Activated CD8-positive, alpha-beta T cell treated with anti-CD3 and anti-CD28 coated beads, Interleukin-2, amount 10 ng/mL, durations not matched to agents 7 days and 5 days (primary cell): ENCODE measurements at regions not wholly inside any gene's neighbourhood (a gene's known extent, or its start where the extent isn't known, plus 50 kb on each side); places are given as distances from the start of the nearest gene placed in this dataset.
"Not testable (repeated sequence)": the region's sequence is repeated elsewhere in the genome, so short reads cannot be mapped to it uniquely, and the experiment has no call there.

ENCODE experiments used
- ATAC-seq: fragments of 150-1000 bp; cut with Tn5 transposase; one replicate; pipeline ENCODE4 v1.10.0; 2021; ENCODE audit warnings: moderate library complexity
- CTCF ChIA-PET: fragments of 350-600 bp; sonication (Branson Sonifier 250); formaldehyde crosslinking; loops from one replicate; lab custom pipeline; 2021; ENCODE audit warnings: antibody characterized with exemption; lab: Charles Lee
- POLR2A ChIA-PET: fragments of 350-600 bp; sonication (Branson Sonifier 250); formaldehyde crosslinking; loops from one replicate; lab custom pipeline; 2021; ENCODE audit warnings: antibody characterized with exemption; lab: Charles Lee
- DNase-seq: peaks from one replicate; pipeline ENCODE4 v3.0.0-alpha.2; 2020
- H3K27ac Mint-ChIP-seq: one replicate; pipeline ENCODE4 v1.8.0; 2021; ENCODE audit warnings: mild to moderate bottlenecking, mixed read lengths
- H3K27me3 Mint-ChIP-seq: one replicate; pipeline ENCODE4 v1.8.0; 2021; ENCODE audit warnings: low read depth, mixed read lengths
- H3K36me3 Mint-ChIP-seq: one replicate; pipeline ENCODE4 v1.8.0; 2021; ENCODE audit warnings: low read depth, mixed read lengths
- H3K4me1 Mint-ChIP-seq: one replicate; pipeline ENCODE4 v1.8.0; 2021; ENCODE audit warnings: low read depth, mixed read lengths
- H3K4me3 Mint-ChIP-seq: one replicate; pipeline ENCODE4 v1.8.0; 2021; ENCODE audit warnings: mild to moderate bottlenecking, mixed read lengths
- H3K9me3 Mint-ChIP-seq: one replicate; pipeline ENCODE4 v1.8.0; 2022; ENCODE audit warnings: mixed read lengths; ENCODE audit not compliant: insufficient read depth

- Mint-ChIP-seq H3K36me3 (no peaks in the 10 kb centered on the region), H3K27me3 (no peaks in the 10 kb centered on the region), H3K27ac (no peak overlapping the region), H3K4me3 (no peak overlapping the region), H3K9me3 (no peaks in the 10 kb centered on the region), H3K4me1 (no peaks in the 10 kb centered on the region)
- DNase-seq (no peak), ATAC-seq (no peak)
- ChIA-PET POLR2A (no interaction called here), CTCF (no interaction called here)
These were observed 527.5 kb downstream of the COL11A1 start for GRCh38 chr1:102580806-102581205.

GRCh38 chr1:102578804-102579203, 529.5 kb downstream of the COL11A1 start:
- CTCF ChIA-PET = no interaction called here
- Mint-ChIP-seq H3K27ac (no peak overlapping the region), H3K9me3 (no peaks in the 10 kb centered on the region), H3K4me1 (no peaks in the 10 kb centered on the region), H3K4me3 (no peak overlapping the region), H3K27me3 (no peaks in the 10 kb centered on the region), H3K36me3 (no peaks in the 10 kb centered on the region)
- ATAC-seq = no peak
- POLR2A ChIA-PET = no interaction called here
- no peak for DNase-seq

GRCh38 chr1:102572637-102573036, 535.7 kb downstream of the COL11A1 start:
- no peaks in the 10 kb centered on the region for H3K27me3 Mint-ChIP-seq
- no peak overlapping the region for H3K27ac Mint-ChIP-seq
- no peaks in the 10 kb centered on the region for H3K4me1 Mint-ChIP-seq
- H3K4me3 Mint-ChIP-seq = no peak overlapping the region
- no peaks in the 10 kb centered on the region for H3K36me3 Mint-ChIP-seq
- no peak for DNase-seq
- ChIA-PET CTCF (no interaction called here), POLR2A (no interaction called here)
- no peak for ATAC-seq
- H3K9me3 Mint-ChIP-seq = no peaks in the 10 kb centered on the region

GRCh38 chr1:102566182-102566581, 542.1 kb downstream of the COL11A1 start:
- H3K9me3 Mint-ChIP-seq = no peaks in the 10 kb centered on the region
- no peak for ATAC-seq
- no peak overlapping the region for H3K27ac Mint-ChIP-seq
- H3K4me3 Mint-ChIP-seq = no peak overlapping the region
- CTCF ChIA-PET = no interaction called here
- POLR2A ChIA-PET = no interaction called here
- H3K36me3 Mint-ChIP-seq = no peaks in the 10 kb centered on the region
- H3K27me3 Mint-ChIP-seq = no peaks in the 10 kb centered on the region
- no peaks in the 10 kb centered on the region for H3K4me1 Mint-ChIP-seq
- DNase-seq = no peak

GRCh38 chr1:102562380-102562779, 545.9 kb downstream of the COL11A1 start:
- Mint-ChIP-seq H3K4me3 (no peak overlapping the region), H3K9me3 (no peaks in the 10 kb centered on the region), H3K36me3 (no peaks in the 10 kb centered on the region), H3K27me3 (no peaks in the 10 kb centered on the region), H3K27ac (no peak overlapping the region), H3K4me1 (no peaks in the 10 kb centered on the region)
- no peak for DNase-seq
- POLR2A ChIA-PET = no interaction called here
- CTCF ChIA-PET = no interaction called here
- no peak for ATAC-seq

GRCh38 chr1:102550729-102551384, 554.1 kb upstream of the OLFM3 start:
- no peak overlapping the region for H3K27ac Mint-ChIP-seq
- H3K36me3 Mint-ChIP-seq = no peaks in the 10 kb centered on the region
- ChIA-PET POLR2A (no interaction called here), CTCF (no interaction called here)
- DNase-seq (no peak), ATAC-seq (no peak)
- no peaks in the 10 kb centered on the region for H3K4me1 Mint-ChIP-seq
- H3K9me3 Mint-ChIP-seq = peaks cover 15% of the 10 kb centered on the region
- H3K4me3 Mint-ChIP-seq = no peak overlapping the region
- no peaks in the 10 kb centered on the region for H3K27me3 Mint-ChIP-seq

- H3K9me3 Mint-ChIP-seq = no peaks in the 10 kb centered on the region
- POLR2A ChIA-PET = no interaction called here
- CTCF ChIA-PET = no interaction called here
- H3K4me3 Mint-ChIP-seq = no peak overlapping the region
- no peaks in the 10 kb centered on the region for H3K36me3 Mint-ChIP-seq
- H3K27me3 Mint-ChIP-seq = no peaks in the 10 kb centered on the region
- ATAC-seq = no peak
- H3K27ac Mint-ChIP-seq = no peak overlapping the region
- no peaks in the 10 kb centered on the region for H3K4me1 Mint-ChIP-seq
- DNase-seq = no peak
These were observed 549.5 kb upstream of the OLFM3 start for GRCh38 chr1:102546251-102546650.

- no peak for ATAC-seq
- H3K4me3 Mint-ChIP-seq = no peak overlapping the region
- DNase-seq = no peak
- H3K36me3 Mint-ChIP-seq = no peaks in the 10 kb centered on the region
- no peaks in the 10 kb centered on the region for H3K27me3 Mint-ChIP-seq
- H3K27ac Mint-ChIP-seq = no peak overlapping the region
- ChIA-PET POLR2A (no interaction called here), CTCF (no interaction called here)
- no peaks in the 10 kb centered on the region for H3K9me3 Mint-ChIP-seq
- no peaks in the 10 kb centered on the region for H3K4me1 Mint-ChIP-seq
These were observed 539.2 kb upstream of the OLFM3 start for GRCh38 chr1:102535829-102536505.

GRCh38 chr1:102531036-102531435, 534.3 kb upstream of the OLFM3 start:
- Mint-ChIP-seq H3K9me3 (no peaks in the 10 kb centered on the region), H3K4me1 (no peaks in the 10 kb centered on the region), H3K36me3 (no peaks in the 10 kb centered on the region), H3K27me3 (no peaks in the 10 kb centered on the region), H3K4me3 (no peak overlapping the region), H3K27ac (no peak overlapping the region)
- CTCF ChIA-PET = no interaction called here
- POLR2A ChIA-PET = no interaction called here
- ATAC-seq = no peak
- no peak for DNase-seq

- DNase-seq (no peak), ATAC-seq (no peak)
- Mint-ChIP-seq H3K27ac (no peak overlapping the region), H3K4me1 (no peaks in the 10 kb centered on the region), H3K27me3 (no peaks in the 10 kb centered on the region), H3K9me3 (no peaks in the 10 kb centered on the region), H3K4me3 (no peak overlapping the region), H3K36me3 (no peaks in the 10 kb centered on the region)
- POLR2A ChIA-PET = no interaction called here
- CTCF ChIA-PET = no interaction called here
These were observed 532.7 kb upstream of the OLFM3 start for GRCh38 chr1:102529446-102529845.

GRCh38 chr1:102500758-102501157, 504.0 kb upstream of the OLFM3 start:
- ChIA-PET CTCF (no interaction called here), POLR2A (no interaction called here)
- Mint-ChIP-seq H3K27me3 (no peaks in the 10 kb centered on the region), H3K4me1 (no peaks in the 10 kb centered on the region), H3K36me3 (no peaks in the 10 kb centered on the region), H3K9me3 (peaks cover 6% of the 10 kb centered on the region), H3K27ac (no peak overlapping the region), H3K4me3 (no peak overlapping the region)
- ATAC-seq (no peak), DNase-seq (no peak)

- ChIA-PET POLR2A (no interaction called here), CTCF (no interaction called here)
- H3K27me3 Mint-ChIP-seq = no peaks in the 10 kb centered on the region
- no peaks in the 10 kb centered on the region for H3K4me1 Mint-ChIP-seq
- no peak overlapping the region for H3K27ac Mint-ChIP-seq
- ATAC-seq (no peak), DNase-seq (no peak)
- no peaks in the 10 kb centered on the region for H3K36me3 Mint-ChIP-seq
- peaks cover 6% of the 10 kb centered on the region for H3K9me3 Mint-ChIP-seq
- no peak overlapping the region for H3K4me3 Mint-ChIP-seq
These were observed 502.2 kb upstream of the OLFM3 start for GRCh38 chr1:102498929-102499328.

GRCh38 chr1:102497810-102498209, 501.1 kb upstream of the OLFM3 start:
- H3K4me3 Mint-ChIP-seq, H3K9me3 Mint-ChIP-seq, H3K27ac Mint-ChIP-seq, H3K36me3 Mint-ChIP-seq, ATAC-seq, H3K4me1 Mint-ChIP-seq, H3K27me3 Mint-ChIP-seq, POLR2A ChIA-PET, CTCF ChIA-PET, DNase-seq: not testable (repeated sequence)
